ENCODE measurements at regions not wholly inside any gene's neighbourhood (a gene's known extent, or its start where the extent isn't known, plus 50 kb on each side); places are given as distances from the start of the nearest gene placed in this dataset.
"Not testable (repeated sequence)": the region's sequence is repeated elsewhere in the genome, so short reads cannot be mapped to it uniquely, and the experiment has no call there.

DNA sequence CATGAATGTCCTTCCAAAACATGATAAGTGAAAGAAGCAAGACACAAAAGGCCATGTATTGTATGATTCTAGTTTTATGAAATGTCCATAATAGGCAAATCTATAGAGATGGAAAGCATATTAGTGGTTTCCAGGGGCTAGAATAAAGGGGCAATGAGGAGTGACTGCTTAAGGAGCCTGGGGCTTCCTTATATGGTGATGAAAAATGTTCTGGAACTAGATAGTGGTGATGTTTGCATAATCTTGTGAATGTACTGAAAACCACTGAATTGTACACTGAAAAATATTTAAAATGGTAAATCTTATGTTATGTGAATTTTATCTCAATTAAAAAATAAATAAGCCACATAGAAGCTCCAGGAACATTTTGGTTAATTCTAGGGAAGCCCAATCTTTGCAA, 144.4 kb upstream of the ANKRD55 start:
- no peak overlapping the region for H3K27ac ChIP-seq (ENCODE audit: insufficient read depth in 1 of 2, low read depth in 1 of 2, low read length in 2 of 2, poor library complexity in 1 of 2, severe bottlenecking in 2 of 2)
- POLR2A ChIA-PET = no interaction called here
- no peaks in the 10 kb centered on the region for H3K27me3 ChIP-seq (replicated peaks in 2 of 5; ENCODE audit: control insufficient read depth in 4 of 5, insufficient read depth in 5 of 5, low read length in 4 of 5)
- H3K36me3 ChIP-seq (ENCODE audit: control insufficient read depth in 4 of 4, insufficient read depth in 4 of 4, low read length in 3 of 4) = no peaks in the 10 kb centered on the region
- CTCF ChIA-PET = no interaction called here
- H3K4me3 ChIP-seq (ENCODE audit: control insufficient read depth in 1 of 7, extremely low read depth in 1 of 7, insufficient read depth in 4 of 7, low read depth in 2 of 7, low read length in 6 of 7) = no peak overlapping the region
- no peak for DNase-seq
- peaks cover 0 to 8% (median 0%) of the 10 kb centered on the region in 5 experiments for H3K9me3 ChIP-seq (ENCODE audit: control extremely low read depth in 1 of 5, control insufficient read depth in 4 of 5, insufficient read depth in 2 of 5, low read depth in 1 of 5, low read length in 4 of 5)
- H3K4me1 ChIP-seq (ENCODE audit: control extremely low read depth in 1 of 4, control insufficient read depth in 4 of 4, insufficient read depth in 4 of 4, low read length in 3 of 4) = no peaks in the 10 kb centered on the region

DNA sequence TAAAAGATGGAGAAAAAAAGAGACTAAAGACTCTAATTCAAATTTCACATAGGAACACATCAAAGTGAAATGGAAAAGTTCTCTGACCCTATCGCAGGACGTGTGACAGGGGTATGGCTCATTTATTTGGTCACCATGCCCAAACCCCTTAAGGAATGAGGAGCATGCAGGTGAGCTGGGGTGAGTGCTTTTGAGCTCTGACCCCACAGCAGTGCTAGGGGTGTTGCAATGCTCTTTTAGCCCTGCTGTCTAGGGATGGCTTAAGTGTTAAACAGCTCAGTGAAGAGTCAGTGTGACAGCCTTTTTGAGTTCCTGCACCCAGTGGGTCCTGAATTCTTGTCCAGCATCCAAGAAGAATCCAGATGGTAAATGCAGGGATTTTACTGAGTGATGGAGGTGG, 143.0 kb upstream of the ANKRD55 start:
- Histone ChIP-seq H3K27ac (ENCODE audit: insufficient read depth in 1 of 2, low read depth in 1 of 2, low read length in 2 of 2, poor library complexity in 1 of 2, severe bottlenecking in 2 of 2) (no peak overlapping the region), H3K36me3 (ENCODE audit: control insufficient read depth in 4 of 4, insufficient read depth in 4 of 4, low read length in 3 of 4) (no peaks in the 10 kb centered on the region), H3K4me1 (ENCODE audit: control extremely low read depth in 1 of 4, control insufficient read depth in 4 of 4, insufficient read depth in 4 of 4, low read length in 3 of 4) (no peaks in the 10 kb centered on the region), H3K27me3 (replicated peaks in 2 of 5; ENCODE audit: control insufficient read depth in 4 of 5, insufficient read depth in 5 of 5, low read length in 4 of 5) (no peaks in the 10 kb centered on the region), H3K4me3 (ENCODE audit: control insufficient read depth in 1 of 7, extremely low read depth in 1 of 7, insufficient read depth in 4 of 7, low read depth in 2 of 7, low read length in 6 of 7) (no peak overlapping the region), H3K9me3 (ENCODE audit: control extremely low read depth in 1 of 5, control insufficient read depth in 4 of 5, insufficient read depth in 2 of 5, low read depth in 1 of 5, low read length in 4 of 5) (peaks cover 0 to 8% (median 0%) of the 10 kb centered on the region in 5 experiments)
- POLR2A ChIA-PET = no interaction called here
- WGBS (ENCODE audit: insufficient coverage) = 100% methylated on average over 2 of the region's 2 CpGs
- CTCF ChIA-PET = no interaction called here
- DNase-seq = no peak

DNA sequence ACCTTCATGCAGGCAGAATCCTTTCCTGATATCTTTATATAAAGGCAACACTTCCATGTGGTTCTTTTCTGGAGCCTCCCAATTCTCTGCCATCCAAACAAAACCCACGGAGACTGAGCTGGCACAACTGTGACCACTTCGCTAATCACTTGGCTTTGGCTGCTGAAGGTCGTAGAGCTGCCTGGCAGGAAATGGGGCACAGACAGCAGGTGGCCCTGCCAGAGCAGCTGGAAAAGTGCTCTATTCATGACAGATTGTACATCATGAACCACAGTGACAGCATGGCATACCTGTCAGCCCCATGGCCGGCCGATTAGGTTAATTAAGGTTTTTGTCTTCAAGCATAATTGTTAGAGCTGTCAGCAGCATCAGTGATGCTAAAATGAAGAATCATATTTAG, 141.9 kb upstream of the ANKRD55 start:
- H3K4me1 ChIP-seq (ENCODE audit: control extremely low read depth in 1 of 4, control insufficient read depth in 4 of 4, insufficient read depth in 4 of 4, low read length in 3 of 4) = no peaks in the 10 kb centered on the region
- no peaks in the 10 kb centered on the region for H3K27me3 ChIP-seq (replicated peaks in 2 of 5; ENCODE audit: control insufficient read depth in 4 of 5, insufficient read depth in 5 of 5, low read length in 4 of 5)
- H3K36me3 ChIP-seq (ENCODE audit: control insufficient read depth in 4 of 4, insufficient read depth in 4 of 4, low read length in 3 of 4) = no peaks in the 10 kb centered on the region
- no peak for DNase-seq
- no peak overlapping the region for H3K27ac ChIP-seq (ENCODE audit: insufficient read depth in 1 of 2, low read depth in 1 of 2, low read length in 2 of 2, poor library complexity in 1 of 2, severe bottlenecking in 2 of 2)
- peaks cover 0 to 8% (median 0%) of the 10 kb centered on the region in 5 experiments for H3K9me3 ChIP-seq (ENCODE audit: control extremely low read depth in 1 of 5, control insufficient read depth in 4 of 5, insufficient read depth in 2 of 5, low read depth in 1 of 5, low read length in 4 of 5)
- H3K4me3 ChIP-seq (ENCODE audit: control insufficient read depth in 1 of 7, extremely low read depth in 1 of 7, insufficient read depth in 4 of 7, low read depth in 2 of 7, low read length in 6 of 7) = no peak overlapping the region
- 85% methylated on average over 5 of the region's 5 CpGs for WGBS (ENCODE audit: insufficient coverage)
- ChIA-PET POLR2A (no interaction called here), CTCF (interaction anchor here (0.6 kb wide), 1 partner anchor 321 kb away, joined by 3 read pairs; no protein-coding TSS in a partner anchor)

DNA sequence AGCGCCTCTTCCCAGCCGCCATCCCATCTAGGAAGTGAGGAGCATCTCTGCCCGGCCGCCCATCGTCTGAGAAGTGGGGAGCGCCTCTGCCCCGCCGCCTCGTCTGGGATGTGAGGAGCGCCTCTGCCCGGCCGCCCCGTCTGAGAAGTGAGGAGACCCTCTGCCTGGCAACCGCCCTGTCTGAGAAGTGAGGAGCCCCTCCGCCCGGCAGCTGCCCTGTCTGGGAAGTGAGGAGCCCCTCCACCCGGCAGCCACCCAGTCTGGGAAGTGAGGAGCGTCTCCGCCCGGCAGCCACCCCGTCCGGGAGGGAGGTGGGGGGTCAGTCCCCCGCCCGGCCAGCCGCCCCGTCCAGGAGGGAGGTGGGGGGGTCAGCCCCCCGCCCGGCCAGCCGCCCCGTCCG, 139.4 kb upstream of the ANKRD55 start:
- H3K27me3 ChIP-seq (replicated peaks in 2 of 5; ENCODE audit: control insufficient read depth in 4 of 5, insufficient read depth in 5 of 5, low read length in 4 of 5); H3K27ac ChIP-seq (ENCODE audit: insufficient read depth in 1 of 2, low read depth in 1 of 2, low read length in 2 of 2, poor library complexity in 1 of 2, severe bottlenecking in 2 of 2); H3K36me3 ChIP-seq (ENCODE audit: control insufficient read depth in 4 of 4, insufficient read depth in 4 of 4, low read length in 3 of 4); DNase-seq; CTCF ChIA-PET; POLR2A ChIA-PET; H3K4me1 ChIP-seq (ENCODE audit: control extremely low read depth in 1 of 4, control insufficient read depth in 4 of 4, insufficient read depth in 4 of 4, low read length in 3 of 4); H3K9me3 ChIP-seq (ENCODE audit: control extremely low read depth in 1 of 5, control insufficient read depth in 4 of 5, insufficient read depth in 2 of 5, low read depth in 1 of 5, low read length in 4 of 5); H3K4me3 ChIP-seq (ENCODE audit: control insufficient read depth in 1 of 7, extremely low read depth in 1 of 7, insufficient read depth in 4 of 7, low read depth in 2 of 7, low read length in 6 of 7): not testable (repeated sequence)
- WGBS (ENCODE audit: insufficient coverage) = 100% methylated on average over 9 of the region's 31 CpGs

DNA sequence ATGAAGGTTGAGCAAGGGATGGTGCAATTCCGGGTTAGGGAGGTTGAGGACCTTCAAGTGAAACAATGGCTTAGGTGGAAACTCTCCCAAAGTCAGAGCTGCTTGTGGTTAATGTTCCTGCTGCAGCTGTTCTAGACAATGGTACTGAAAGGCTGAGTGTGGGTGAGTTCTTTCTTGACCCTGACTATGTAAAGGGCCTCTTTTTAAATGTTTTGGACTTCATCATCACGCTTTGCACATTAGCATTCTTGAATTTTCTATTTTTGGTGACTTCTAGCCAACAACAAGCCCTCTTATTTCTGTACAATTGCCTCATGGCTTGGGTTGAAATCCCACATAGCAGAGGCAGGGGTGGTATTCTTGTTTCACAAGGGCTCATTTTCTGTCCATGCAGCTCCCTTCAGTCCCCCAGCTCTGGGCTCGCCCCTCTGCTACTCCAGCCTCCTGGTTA, 136.3 kb upstream of the ANKRD55 start:
- no peaks in the 10 kb centered on the region for H3K9me3 ChIP-seq (ENCODE audit: control extremely low read depth in 1 of 5, control insufficient read depth in 4 of 5, insufficient read depth in 2 of 5, low read depth in 1 of 5, low read length in 4 of 5)
- CTCF ChIA-PET = no interaction called here
- 100% methylated on average over 3 of the region's 3 CpGs for WGBS (ENCODE audit: insufficient coverage)
- no peaks in the 10 kb centered on the region for H3K36me3 ChIP-seq (ENCODE audit: control insufficient read depth in 4 of 4, insufficient read depth in 4 of 4, low read length in 3 of 4)
- no peaks in the 10 kb centered on the region for H3K27me3 ChIP-seq (replicated peaks in 2 of 5; ENCODE audit: control insufficient read depth in 4 of 5, insufficient read depth in 5 of 5, low read length in 4 of 5)
- H3K4me1 ChIP-seq (ENCODE audit: control extremely low read depth in 1 of 4, control insufficient read depth in 4 of 4, insufficient read depth in 4 of 4, low read length in 3 of 4) = no peaks in the 10 kb centered on the region
- POLR2A ChIA-PET = no interaction called here
- DNase-seq = no peak
- H3K4me3 ChIP-seq (ENCODE audit: control insufficient read depth in 1 of 7, extremely low read depth in 1 of 7, insufficient read depth in 4 of 7, low read depth in 2 of 7, low read length in 6 of 7) = no peak overlapping the region
- no peak overlapping the region for H3K27ac ChIP-seq (ENCODE audit: insufficient read depth in 1 of 2, low read depth in 1 of 2, low read length in 2 of 2, poor library complexity in 1 of 2, severe bottlenecking in 2 of 2)

DNA sequence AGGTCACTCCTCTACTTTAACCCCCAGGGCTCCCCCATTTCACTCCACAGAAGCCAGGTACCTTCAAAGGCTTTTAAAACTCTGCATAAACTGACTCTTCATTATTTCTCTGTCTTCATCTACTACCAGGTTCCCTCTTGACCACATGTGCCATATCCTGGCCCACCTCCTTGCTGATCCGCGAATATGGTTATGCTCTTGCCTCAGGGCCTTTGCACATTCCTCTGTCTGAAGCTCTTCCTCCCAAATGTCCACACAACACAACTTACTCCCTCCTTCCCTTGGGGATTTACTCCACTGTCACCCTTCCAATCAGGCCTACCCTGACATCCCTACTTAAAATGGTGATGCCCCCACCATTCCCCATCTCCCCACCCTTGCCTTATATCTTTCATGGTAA, 134.6 kb upstream of the ANKRD55 start:
- no peaks in the 10 kb centered on the region for H3K9me3 ChIP-seq (ENCODE audit: control extremely low read depth in 1 of 5, control insufficient read depth in 4 of 5, insufficient read depth in 2 of 5, low read depth in 1 of 5, low read length in 4 of 5)
- WGBS (ENCODE audit: insufficient coverage) = 100% methylated on average over 2 of the region's 2 CpGs
- no peak for DNase-seq
- POLR2A ChIA-PET = no interaction called here
- no peaks in the 10 kb centered on the region for H3K4me1 ChIP-seq (ENCODE audit: control extremely low read depth in 1 of 4, control insufficient read depth in 4 of 4, insufficient read depth in 4 of 4, low read length in 3 of 4)
- H3K27me3 ChIP-seq (replicated peaks in 2 of 5; ENCODE audit: control insufficient read depth in 4 of 5, insufficient read depth in 5 of 5, low read length in 4 of 5) = no peaks in the 10 kb centered on the region
- H3K36me3 ChIP-seq (ENCODE audit: control insufficient read depth in 4 of 4, insufficient read depth in 4 of 4, low read length in 3 of 4) = no peaks in the 10 kb centered on the region
- no peak overlapping the region for H3K4me3 ChIP-seq (ENCODE audit: control insufficient read depth in 1 of 7, extremely low read depth in 1 of 7, insufficient read depth in 4 of 7, low read depth in 2 of 7, low read length in 6 of 7)
- no peak overlapping the region for H3K27ac ChIP-seq (ENCODE audit: insufficient read depth in 1 of 2, low read depth in 1 of 2, low read length in 2 of 2, poor library complexity in 1 of 2, severe bottlenecking in 2 of 2)
- CTCF ChIA-PET = no interaction called here

DNA sequence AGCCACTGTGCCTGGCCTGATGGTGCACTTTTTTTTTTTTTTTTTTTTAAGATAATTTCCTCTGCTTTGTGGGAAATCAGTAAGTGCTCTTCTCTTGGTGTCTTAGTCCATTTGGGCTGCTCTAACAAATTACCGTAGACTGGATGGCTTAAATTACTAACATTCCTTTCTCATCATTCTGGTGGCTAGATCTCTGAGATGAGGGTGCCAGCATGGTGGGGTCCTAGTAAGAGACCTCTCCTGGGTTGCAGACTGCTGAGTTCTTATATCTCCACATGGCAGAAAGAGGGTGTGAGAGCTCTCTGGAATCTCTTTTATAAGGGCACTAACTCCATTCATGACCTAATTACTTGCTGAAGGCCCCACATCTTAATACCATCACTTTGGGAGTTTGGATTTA, 133.9 kb upstream of the ANKRD55 start:
- no peaks in the 10 kb centered on the region for H3K27me3 ChIP-seq (replicated peaks in 2 of 5; ENCODE audit: control insufficient read depth in 4 of 5, insufficient read depth in 5 of 5, low read length in 4 of 5)
- no CpG with 5 or more reads among the region's 1 CpG for WGBS (ENCODE audit: insufficient coverage)
- no peaks in the 10 kb centered on the region for H3K9me3 ChIP-seq (ENCODE audit: control extremely low read depth in 1 of 5, control insufficient read depth in 4 of 5, insufficient read depth in 2 of 5, low read depth in 1 of 5, low read length in 4 of 5)
- ChIA-PET CTCF (no interaction called here), POLR2A (no interaction called here)
- no peak overlapping the region for H3K4me3 ChIP-seq (ENCODE audit: control insufficient read depth in 1 of 7, extremely low read depth in 1 of 7, insufficient read depth in 4 of 7, low read depth in 2 of 7, low read length in 6 of 7)
- H3K4me1 ChIP-seq (ENCODE audit: control extremely low read depth in 1 of 4, control insufficient read depth in 4 of 4, insufficient read depth in 4 of 4, low read length in 3 of 4) = no peaks in the 10 kb centered on the region
- no peaks in the 10 kb centered on the region for H3K36me3 ChIP-seq (ENCODE audit: control insufficient read depth in 4 of 4, insufficient read depth in 4 of 4, low read length in 3 of 4)
- no peak overlapping the region for H3K27ac ChIP-seq (ENCODE audit: insufficient read depth in 1 of 2, low read depth in 1 of 2, low read length in 2 of 2, poor library complexity in 1 of 2, severe bottlenecking in 2 of 2)
- DNase-seq = no peak
